SK-N-MC (cell line): ENCODE measurements at regions not wholly inside any gene's neighbourhood (a gene's known extent, or its start where the extent isn't known, plus 50 kb on each side); places are given as distances from the start of the nearest gene placed in this dataset.

Experiments
- EZH2 ChIP-seq: fragments of 200-600 bp; sonication (generic); IDR thresholded peaks from one replicate; pipeline ENCODE4 v1.6.1; 2017; ENCODE audit warnings: antibody characterized with exemption
- FOXP2 ChIP-seq: optimal IDR thresholded peaks from 2 replicates; pipeline ENCODE3; 2011; ENCODE audit warnings: mild to moderate bottlenecking, moderate library complexity; ENCODE audit not compliant: insufficient read depth; ENCODE audit errors: extremely low read length, control extremely low read depth
- POLR2AphosphoS5 ChIP-seq: IDR thresholded peaks from 2 replicates; pipeline ENCODE4 v1.6.1; 2012; ENCODE audit warnings: mild to moderate bottlenecking, low read depth, low read length, borderline replicate concordance

- TF ChIP-seq POLR2AphosphoS5 (no peak), EZH2 (no peak), FOXP2 (no peak)
Observed at GRCh38 chr20:60314727-60315126, 356.5 kb downstream of the CDH26 start.
